Inflammatory macrophage treated with lipopolysaccharide for 1 hour (primary cell): ENCODE measurements at regions not wholly inside any gene's neighbourhood (a gene's known extent, or its start where the extent isn't known, plus 50 kb on each side); places are given as distances from the start of the nearest gene placed in this dataset.
A peak's percentile ranks its signal among the peaks of the same experiment; 100 is the strongest.
"Not testable (repeated sequence)": the region's sequence is repeated elsewhere in the genome, so short reads cannot be mapped to it uniquely, and the experiment has no call there.

ENCODE experiments used
- DNase-seq, 2 donors: peaks; one replicate each; pipeline ENCODE4 v3.0.0-alpha.2; 2020 to 2022

GRCh38 chr22:22193923-22194322 is 50.7 kb upstream of the VPREB1 start:
- no peak for DNase-seq

- DNase-seq = not testable (repeated sequence)
Measured at GRCh38 chr22:22193462-22193861, 51.1 kb upstream of the VPREB1 start.

- DNase-seq = not testable (repeated sequence)
Measured at GRCh38 chr22:22193006-22193405, 51.6 kb upstream of the VPREB1 start.

GRCh38 chr22:22189796-22190195 is 54.8 kb upstream of the VPREB1 start:
- not testable (repeated sequence) for DNase-seq

GRCh38 chr22:22187863-22188262 is 56.7 kb upstream of the VPREB1 start:
- not testable (repeated sequence) for DNase-seq

GRCh38 chr22:22187299-22187698 is 57.3 kb upstream of the VPREB1 start:
- no peak for DNase-seq

- no peak for DNase-seq
Measured at GRCh38 chr22:22185844-22186499, 58.6 kb upstream of the VPREB1 start.

GRCh38 chr22:22185217-22185616 is 59.4 kb upstream of the VPREB1 start:
- DNase-seq = no peak

- no peak for DNase-seq
Measured at GRCh38 chr22:22184277-22184807, 60.2 kb upstream of the VPREB1 start.

GRCh38 chr22:22182990-22183264 is 61.7 kb upstream of the VPREB1 start:
- DNase-seq = no peak

GRCh38 chr22:22182218-22182989 is 62.2 kb upstream of the VPREB1 start:
- DNase-seq = no peak

- no peak for DNase-seq
Measured at GRCh38 chr22:22181341-22181850, 63.2 kb upstream of the VPREB1 start.

GRCh38 chr22:22180738-22181285 is 63.8 kb upstream of the VPREB1 start:
- no peak for DNase-seq

- DNase-seq = no peak
Measured at GRCh38 chr22:22179858-22180257, 64.7 kb upstream of the VPREB1 start.

- DNase-seq = no peak
Measured at GRCh38 chr22:22178992-22179391, 65.6 kb upstream of the VPREB1 start.

GRCh38 chr22:22178355-22178965 is 66.1 kb upstream of the VPREB1 start:
- no peak for DNase-seq

- no peak for DNase-seq
Measured at GRCh38 chr22:22176929-22177616, 67.5 kb upstream of the VPREB1 start.

- not testable (repeated sequence) for DNase-seq
Measured at GRCh38 chr22:22172896-22173628, 71.5 kb upstream of the VPREB1 start.

- peak in 1 of 2 donors; percentile 16 for DNase-seq
Measured at GRCh38 chr22:22171357-22172218, 73.0 kb upstream of the VPREB1 start.

- DNase-seq = no peak
Measured at GRCh38 chr22:22169923-22170322, 74.7 kb upstream of the VPREB1 start.
